Dedifferentiated amniotic fluid mesenchymal stem cell (primary cell): ENCODE measurements at regions not wholly inside any gene's neighbourhood (a gene's known extent, or its start where the extent isn't known, plus 50 kb on each side); places are given as distances from the start of the nearest gene placed in this dataset.

Experiments
- DNase-seq: peaks from one replicate; pipeline ENCODE4 v3.0.0-alpha.2; 2016; ENCODE audit errors: extremely low spot score

GRCh38 chr1:29649189-29650040, 413.1 kb downstream of the PTPRU start:
- DNase-seq, result no peak

DNA sequence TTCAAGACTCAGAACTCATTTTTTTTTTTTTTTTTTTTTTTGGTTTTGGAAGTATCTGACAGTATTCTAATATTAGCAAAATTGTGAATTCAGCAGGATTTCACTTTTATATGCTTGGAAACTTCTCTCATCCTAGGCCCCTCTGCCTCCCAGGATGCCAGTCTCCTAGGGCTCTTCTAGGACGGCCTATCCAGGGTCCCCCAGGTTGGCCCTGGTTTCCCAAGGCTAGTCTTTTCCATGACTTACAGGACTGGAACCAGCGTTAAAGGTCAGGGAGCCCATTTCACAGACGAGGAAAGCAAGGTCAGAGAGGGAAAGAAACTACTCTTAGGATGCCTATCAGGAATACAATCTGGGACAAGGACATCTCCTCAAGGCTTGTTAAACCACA, 412.5 kb downstream of the PTPRU start:
- DNase-seq, result no peak

- DNase-seq, result no peak
Measured at GRCh38 chr1:29648026-29648425, 411.7 kb downstream of the PTPRU start.

GRCh38 chr1:29647581-29647980, 411.3 kb downstream of the PTPRU start:
- DNase-seq, result no peak

- DNase-seq, result no peak
Measured at GRCh38 chr1:29646161-29646775, 409.9 kb downstream of the PTPRU start.

- DNase-seq, result no peak
Measured at GRCh38 chr1:29645586-29645985, 409.3 kb downstream of the PTPRU start.

- no peak for DNase-seq
Measured at GRCh38 chr1:29644812-29645211, 408.5 kb downstream of the PTPRU start.

GRCh38 chr1:29643838-29644440, 407.6 kb downstream of the PTPRU start:
- no peak for DNase-seq

- no peak for DNase-seq
Measured at GRCh38 chr1:29643281-29643680, 407.0 kb downstream of the PTPRU start.

- DNase-seq, result no peak
Measured at GRCh38 chr1:29642519-29642918, 406.2 kb downstream of the PTPRU start.

- DNase-seq, result no peak
Measured at GRCh38 chr1:29641921-29642320, 405.6 kb downstream of the PTPRU start.

GRCh38 chr1:29640428-29640785, 404.1 kb downstream of the PTPRU start:
- DNase-seq, result no peak

DNA sequence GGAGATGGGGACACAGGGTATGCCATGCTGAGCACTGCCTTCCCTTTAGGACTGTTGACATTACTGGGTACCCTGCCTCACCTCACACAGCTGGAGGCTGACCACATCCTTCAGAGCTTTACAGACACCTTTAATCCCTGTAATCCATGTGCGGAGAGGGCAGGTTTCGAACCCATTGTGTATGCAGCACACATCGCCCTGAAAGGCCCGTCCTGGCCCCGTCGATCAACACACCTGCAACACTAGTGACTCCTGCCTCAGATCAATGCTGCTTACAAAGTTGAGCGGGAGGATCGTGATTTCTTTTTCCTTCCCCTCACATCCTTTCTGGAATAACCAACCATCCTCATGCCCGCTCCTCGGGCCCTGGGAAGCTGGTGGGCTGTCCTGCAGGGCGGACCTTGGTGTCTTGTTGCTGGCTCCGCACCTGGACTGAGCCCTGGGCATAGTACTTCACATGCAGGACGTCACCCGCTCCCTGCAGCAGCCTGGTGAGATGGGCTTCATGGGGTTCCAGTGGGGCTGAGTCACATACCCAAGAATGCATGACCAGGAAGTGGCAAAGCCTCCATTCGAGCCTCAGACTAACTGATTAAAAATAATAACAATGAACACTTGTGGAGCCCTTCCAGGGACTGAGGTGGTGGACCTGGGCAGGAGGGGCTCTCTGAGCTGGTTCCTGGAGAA, 403.6 kb downstream of the PTPRU start:
- DNase-seq, result no peak

- no peak for DNase-seq
Measured at GRCh38 chr1:29639156-29639736, 402.9 kb downstream of the PTPRU start.

GRCh38 chr1:29638281-29638680, 402.0 kb downstream of the PTPRU start:
- no peak for DNase-seq

- DNase-seq, result no peak
Measured at GRCh38 chr1:29636936-29637335, 400.6 kb downstream of the PTPRU start.

DNA sequence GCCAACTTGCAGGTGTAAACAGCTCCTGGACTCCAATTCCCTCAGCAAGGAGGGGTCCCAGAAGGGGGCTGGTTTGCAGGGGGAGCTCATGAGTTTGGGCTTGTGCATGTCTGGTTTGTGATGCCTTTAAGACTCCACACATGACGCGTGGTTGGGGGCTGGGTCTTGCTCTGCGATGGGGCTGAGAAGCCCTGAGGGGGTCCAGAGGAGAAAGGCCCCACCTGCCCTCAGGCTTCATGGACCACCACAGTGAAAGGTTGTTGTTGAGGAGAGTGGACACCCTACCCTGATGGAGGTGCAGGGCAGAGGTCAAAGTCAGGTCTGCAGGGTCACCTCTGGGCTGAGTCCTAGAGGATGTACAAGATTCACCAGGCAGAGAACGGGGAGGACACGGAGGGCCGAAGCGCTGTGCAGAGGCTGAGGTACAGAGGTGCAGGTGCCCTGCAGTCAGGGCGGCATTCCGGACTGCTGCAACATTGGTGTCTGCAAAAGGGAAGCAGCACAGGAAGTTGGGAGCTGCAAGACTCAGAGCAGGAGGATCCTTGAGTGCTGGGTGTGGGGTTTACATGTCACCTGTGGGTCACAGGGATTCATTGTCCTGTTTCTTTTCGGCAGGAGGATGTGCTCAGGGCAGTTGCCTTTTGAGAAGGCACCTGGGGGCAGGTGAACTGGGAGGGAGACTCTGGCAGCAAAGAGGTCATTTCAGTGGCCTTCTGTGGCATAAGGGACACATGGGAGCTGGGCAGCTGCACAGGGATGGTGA, 399.4 kb downstream of the PTPRU start:
- no peak for DNase-seq

DNA sequence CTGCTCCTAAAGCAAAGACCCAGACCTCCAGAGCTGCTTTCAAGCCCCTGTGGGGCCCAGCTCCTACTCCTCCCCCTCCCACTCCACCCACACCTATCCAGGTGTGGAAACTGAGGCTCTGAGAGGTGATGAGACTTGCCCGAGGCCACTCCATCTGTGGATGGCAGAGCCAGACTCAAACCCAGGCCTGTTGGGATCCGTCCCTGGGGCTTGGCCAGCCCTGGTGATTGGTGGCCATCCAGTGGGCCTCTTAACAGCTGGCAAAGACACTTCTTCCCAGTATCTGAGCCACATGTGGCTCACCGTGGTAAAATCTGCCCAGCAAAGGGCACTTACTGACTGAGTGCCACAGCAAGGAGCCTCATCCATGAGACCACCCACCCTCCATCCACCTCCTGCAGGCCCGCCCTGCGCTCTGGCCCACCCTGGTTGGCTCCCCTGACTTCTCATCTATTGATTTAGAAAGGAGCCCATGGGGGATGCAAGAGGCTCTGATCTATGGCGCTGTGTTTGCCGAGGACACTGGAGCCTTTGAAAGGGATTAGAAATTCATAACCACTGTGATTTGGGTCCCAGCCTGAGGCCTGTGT, 398.5 kb downstream of the PTPRU start:
- DNase-seq, result no peak

- no peak for DNase-seq
Measured at GRCh38 chr1:29634324-29634723, 398.0 kb downstream of the PTPRU start.

GRCh38 chr1:29633771-29634170, 397.4 kb downstream of the PTPRU start:
- DNase-seq, result no peak
